B cell (primary cell): ENCODE measurements at regions not wholly inside any gene's neighbourhood (a gene's known extent, or its start where the extent isn't known, plus 50 kb on each side); places are given as distances from the start of the nearest gene placed in this dataset.

Source experiments
- ATAC-seq: fragments of 200-7000 bp; cut with Tn5 transposase; one replicate; pipeline ENCODE4 v1.10.0; 2021; ENCODE audit warnings: low read depth, mild to moderate bottlenecking, moderate number of reproducible peaks, moderate library complexity
- CTCF ChIA-PET: fragments of 350-600 bp; sonication (Branson Sonifier 250); formaldehyde crosslinking; loops from one replicate; lab custom pipeline; 2021; ENCODE audit warnings: antibody characterized with exemption, inconsistent platforms; lab: Charles Lee
- POLR2A ChIA-PET: fragments of 350-600 bp; sonication (Branson Sonifier 250); formaldehyde crosslinking; loops from one replicate; lab custom pipeline; 2021; ENCODE audit warnings: antibody characterized with exemption; lab: Charles Lee
- DNase-seq: peaks from one replicate; pipeline ENCODE4 v3.0.0; 2013
- H2AFZ ChIP-seq: 2 replicates; pipeline ENCODE4 v1.6.1; 2012; ENCODE audit warnings: mild to moderate bottlenecking, low read depth, low read length; ENCODE audit not compliant: insufficient read depth, poor library complexity, severe bottlenecking
- H3K27ac ChIP-seq, 2 donors: 1 replicate in 1 of 2; 2 replicates in 1 of 2; pipeline ENCODE4 v1.5.1; 2012 to 2013; ENCODE audit warnings: low read length in 2 of 2, mild to moderate bottlenecking in 2 of 2, moderate library complexity in 1 of 2
- H3K27me3 ChIP-seq, 4 experiments: fragments of 200-600 bp in 1 of 4; sonication (generic) in 1 of 4; replicated peaks in 1 of 4; 1 replicate in 2 of 4; 2 replicates in 2 of 4; pipeline versions ENCODE4 v1.6.1 to v1.7.0; 2013 to 2016; ENCODE audit warnings: low read length in 3 of 4, mild to moderate bottlenecking in 2 of 4, mixed read lengths in 1 of 4, moderate library complexity in 1 of 4; ENCODE audit not compliant: insufficient read depth in 4 of 4, control insufficient read depth in 3 of 4; ENCODE audit errors: control extremely low read depth in 1 of 4
- H3K36me3 ChIP-seq, 2 experiments: replicated peaks in 1 of 2; 1 replicate in 1 of 2; 2 replicates in 1 of 2; pipeline versions ENCODE4 v1.6.1 to v1.7.1; 2013; ENCODE audit warnings: low read length in 1 of 2; ENCODE audit not compliant: insufficient read depth in 2 of 2, control insufficient read depth in 1 of 2; ENCODE audit errors: control extremely low read depth in 1 of 2, extremely low read depth in 1 of 2
- H3K4me1 ChIP-seq, 2 donors: fragments of 200-600 bp in 1 of 2; sonication (generic) in 1 of 2; 1 replicate in 1 of 2; 2 replicates in 1 of 2; pipeline versions ENCODE4 v1.5.1 to v1.6.1; 2013 to 2017; ENCODE audit warnings: low read length in 2 of 2; ENCODE audit not compliant: control insufficient read depth in 2 of 2, insufficient read depth in 2 of 2
- H3K4me2 ChIP-seq: replicated peaks from 2 replicates; pipeline ENCODE3; 2012; ENCODE audit warnings: mild to moderate bottlenecking, low read depth, low read length; ENCODE audit not compliant: poor library complexity, severe bottlenecking
- H3K4me3 ChIP-seq, 5 experiments: fragments of 200-600 bp in 1 of 5; sonication (generic) in 1 of 5; 1 replicate in 3 of 5; 2 replicates in 2 of 5; pipeline versions ENCODE4 v1.5.1 to v1.7.0; 2011 to 2016; ENCODE audit warnings: low read length in 4 of 5, mild to moderate bottlenecking in 4 of 5, low read depth in 2 of 5, control low read depth in 1 of 5, moderate library complexity in 1 of 5; ENCODE audit not compliant: insufficient read depth in 1 of 5; ENCODE audit errors: control extremely low read depth in 1 of 5, extremely low read depth in 1 of 5
- H3K79me2 ChIP-seq: fragments of 200-600 bp; sonication (generic); one replicate; pipeline ENCODE4 v1.6.0; 2016; ENCODE audit warnings: low read length; ENCODE audit not compliant: control insufficient read depth, insufficient read depth
- H3K9ac ChIP-seq: fragments of 200-600 bp; sonication (generic); 2 replicates; pipeline ENCODE4 v1.6.1; 2017; ENCODE audit warnings: mild to moderate bottlenecking, low read length, moderate library complexity
- H3K9me3 ChIP-seq, 3 donors: one replicate each; pipeline versions ENCODE4 v1.6.1 to v1.7.1; 2013; ENCODE audit warnings: low read length in 2 of 3; ENCODE audit not compliant: control insufficient read depth in 2 of 3, insufficient read depth in 1 of 3; ENCODE audit errors: control extremely low read depth in 1 of 3
- H4K20me1 ChIP-seq: 2 replicates; pipeline ENCODE4 v1.6.0; 2012; ENCODE audit warnings: mild to moderate bottlenecking, low read length; ENCODE audit not compliant: insufficient read depth, control insufficient read depth, poor library complexity, severe bottlenecking
- H3K27ac Mint-ChIP-seq: one replicate; pipeline ENCODE4 v1.8.0; 2021; ENCODE audit warnings: mixed read lengths
- H3K27me3 Mint-ChIP-seq: one replicate; pipeline ENCODE4 v1.8.0; 2021; ENCODE audit warnings: mixed read lengths
- H3K4me1 Mint-ChIP-seq: one replicate; pipeline ENCODE4 v1.8.0; 2021; ENCODE audit warnings: mixed read lengths
- H3K4me3 Mint-ChIP-seq: one replicate; pipeline ENCODE4 v1.8.0; 2021; ENCODE audit warnings: mixed read lengths
- H3K9me3 Mint-ChIP-seq: one replicate; pipeline ENCODE4 v1.8.0; 2022; ENCODE audit warnings: mixed read lengths; ENCODE audit not compliant: insufficient read depth
- CTCF ChIP-seq: fragments of 200-600 bp; IDR thresholded peaks from one replicate; pipeline ENCODE4 v1.8.0; 2022; ENCODE audit warnings: antibody characterized with exemption, mild to moderate bottlenecking
- EZH2 ChIP-seq: IDR thresholded peaks from 2 replicates; pipeline ENCODE4 v1.6.1; 2012; ENCODE audit warnings: borderline replicate concordance, low read depth, mild to moderate bottlenecking, moderate library complexity, low read length; ENCODE audit not compliant: insufficient read depth, poor library complexity, severe bottlenecking
- WGBS: methylation state at CpG from one replicate; pipeline ENCODE4 v1.1.5; 2013; ENCODE audit warnings: missing lambda C conversion rate; ENCODE audit not compliant: insufficient coverage; 5-methylcytosine and 5-hydroxymethylcytosine counted together
- intact Hi-C: fragments of 100-400 bp; cut with micrococcal nuclease; formaldehyde crosslinking; loops from one replicate; pipeline ENCODE4 v1.10.0; 2022

GRCh38 chr2:128756365-128756717 is 437.7 kb upstream of the HS6ST1 start:
- no peaks in the 10 kb centered on the region for H3K36me3 ChIP-seq
- ATAC-seq: no peak
- H3K4me2 ChIP-seq: no peak overlapping the region
- H3K4me1 ChIP-seq: peaks cover 46 to 58% of the 10 kb centered on the region in 2 donors
- no peak overlapping the region for H3K9ac ChIP-seq
- H3K4me1 Mint-ChIP-seq: peaks cover 65% of the 10 kb centered on the region
- peak overlapping the region; percentile 3 for H3K4me3 Mint-ChIP-seq
- no peak for DNase-seq
- no peaks in the 10 kb centered on the region for H3K27me3 ChIP-seq
- H4K20me1 ChIP-seq: no peaks in the 10 kb centered on the region
- H3K4me3 ChIP-seq: no peak overlapping the region
- no peaks in the 10 kb centered on the region for H3K9me3 Mint-ChIP-seq
- TF ChIP-seq CTCF (no peak), EZH2 (no peak)
- CTCF ChIA-PET: interaction anchor here (2.8 to 4.6 kb wide), 2 partner anchors 20 to 30 kb away, joined by 6 to 18 read pairs; no protein-coding TSS in a partner anchor
- no peaks in the 10 kb centered on the region for H3K27me3 Mint-ChIP-seq
- WGBS: 61% methylated on average over 2 of the region's 2 CpGs
- H3K27ac ChIP-seq: no peak overlapping the region
- intact Hi-C loops: no loop called here
- no peaks in the 10 kb centered on the region for H3K79me2 ChIP-seq
- peak overlapping the region; percentile 11 for H3K27ac Mint-ChIP-seq
- POLR2A ChIA-PET: no interaction called here
- H3K9me3 ChIP-seq: peaks cover 0 to 3% (median 0%) of the 10 kb centered on the region in 3 donors
- no peak overlapping the region for H2AFZ ChIP-seq

- H2AFZ ChIP-seq: no peak overlapping the region
- intact Hi-C loops: no loop called here
- peaks cover 7% of the 10 kb centered on the region for H3K4me1 Mint-ChIP-seq
- H3K4me3 ChIP-seq: no peak overlapping the region
- H3K27me3 ChIP-seq: no peaks in the 10 kb centered on the region
- ChIA-PET POLR2A (no interaction called here), CTCF (interaction anchor here (1.8 kb wide), 1 partner anchor 11 kb away, joined by 7 read pairs; no protein-coding TSS in a partner anchor)
- no peaks in the 10 kb centered on the region for H3K4me1 ChIP-seq
- H3K27me3 Mint-ChIP-seq: peaks cover 4% of the 10 kb centered on the region
- H3K4me3 Mint-ChIP-seq: no peak overlapping the region
- DNase-seq (no peak), ATAC-seq (no peak)
- H4K20me1 ChIP-seq: no peaks in the 10 kb centered on the region
- no peak overlapping the region for H3K27ac Mint-ChIP-seq
- no peak overlapping the region for H3K4me2 ChIP-seq
- no peaks in the 10 kb centered on the region for H3K79me2 ChIP-seq
- H3K9ac ChIP-seq: no peak overlapping the region
- TF ChIP-seq CTCF: no peak
- no peak for TF ChIP-seq EZH2
- H3K9me3 ChIP-seq: peaks cover 0 to 9% (median 0%) of the 10 kb centered on the region in 3 donors
- H3K36me3 ChIP-seq: no peaks in the 10 kb centered on the region
- WGBS: 94% methylated on average over 4 of the region's 6 CpGs
- H3K27ac ChIP-seq: no peak overlapping the region
- H3K9me3 Mint-ChIP-seq: peaks cover 5% of the 10 kb centered on the region
Measured at GRCh38 chr2:128765811-128766210, 447.1 kb upstream of the HS6ST1 start.
